ENCODE measurements at regions not wholly inside any gene's neighbourhood (a gene's known extent, or its start where the extent isn't known, plus 50 kb on each side); places are given as distances from the start of the nearest gene placed in this dataset.

GRCh38 chr9:78386348-78386747 lies 89.4 kb downstream of the PSAT1 start:
- no peaks in the 10 kb centered on the region for H3K79me2 ChIP-seq (ENCODE audit: control insufficient read depth, insufficient read depth, low read length)
- no peak overlapping the region for H2AFZ ChIP-seq (ENCODE audit: low read depth, low read length)
- intact Hi-C loops (cut with micrococcal nuclease) (no loop called here), dilution Hi-C loops (cut with MboI; ENCODE audit: extremely low pct_ligation_motif_present, low sequenced_read_pairs) (no loop called here)
- H3K9me1 ChIP-seq (replicated peaks; ENCODE audit: control insufficient read depth, extremely low read depth, insufficient read depth, low read length), result no peaks in the 10 kb centered on the region
- ChIA-PET CTCF (interaction anchor here (0.9 to 1.8 kb wide), 2 partner anchors 14 to 20 kb away, joined by 3 to 7 read pairs; no protein-coding TSS in a partner anchor), POLR2A (no interaction called here)
- no TSS peak for BruUV-seq (replicated peaks)
- FAIRE-seq (no peak), DNase-seq (ENCODE audit: low read depth, low spot score) (no peak)
- H3K36me3 ChIP-seq (ENCODE audit: control insufficient read depth in 2 of 2, extremely low read depth in 1 of 2, insufficient read depth in 2 of 2, low read length in 2 of 2), result no peaks in the 10 kb centered on the region
- H3K9ac ChIP-seq (replicated peaks; ENCODE audit: extremely low read depth, insufficient read depth, low read length), result no peak overlapping the region
- H3K4me3 ChIP-seq (replicated peaks in 1 of 3; ENCODE audit: insufficient read depth in 1 of 3, low read depth in 1 of 3, low read length in 3 of 3), result no peak overlapping the region
- no peak overlapping the region for H3K27ac ChIP-seq (ENCODE audit: insufficient read depth, low read depth, low read length)
- H3K4me2 ChIP-seq (ENCODE audit: insufficient read depth, low read length), result no peak overlapping the region
- H4K20me1 ChIP-seq (replicated peaks; ENCODE audit: control insufficient read depth, extremely low read depth, insufficient read depth, low read length), result no peaks in the 10 kb centered on the region
- peaks cover 0 to 3% of the 10 kb centered on the region in 2 experiments for H3K27me3 ChIP-seq (ENCODE audit: control insufficient read depth in 2 of 2, insufficient read depth in 2 of 2, low read length in 2 of 2)
- no peaks in the 10 kb centered on the region for H3K4me1 ChIP-seq (ENCODE audit: control insufficient read depth, extremely low read depth, insufficient read depth, low read length)
- no peaks in the 10 kb centered on the region for H3K9me3 ChIP-seq (replicated peaks; ENCODE audit: control insufficient read depth, insufficient read depth, low read length)
- TF ChIP-seq CTCF (IDR thresholded peaks at IDR 0.05; ENCODE audit: extremely low read depth in 1 of 2, insufficient read depth in 1 of 2, low read depth in 1 of 2, low read length in 2 of 2) (no peak), FOS (IDR thresholded peaks at IDR 0.05; ENCODE audit: borderline replicate concordance, insufficient read depth, low read length) (no peak), GATA2 (IDR thresholded peaks at IDR 0.05; ENCODE audit: insufficient read depth, insufficient read length, low read depth, low read length) (no peak), POLR2A (IDR thresholded peaks at IDR 0.05; ENCODE audit: low read depth, low read length) (no peak), MYC (IDR thresholded peaks at IDR 0.05; ENCODE audit: low read depth, low read length) (no peak), POLR2AphosphoS5 (IDR thresholded peaks at IDR 0.05; ENCODE audit: insufficient read depth, low read depth, low read length) (no peak), MAX (IDR thresholded peaks at IDR 0.05; ENCODE audit: insufficient read depth, insufficient read length) (no peak), JUN (IDR thresholded peaks at IDR 0.05; ENCODE audit: borderline replicate concordance, insufficient read depth, insufficient read length, low read depth) (no peak), EZH2 (IDR thresholded peaks at IDR 0.05; ENCODE audit: borderline replicate concordance, low read depth, low read length, severe bottlenecking) (no peak)
